GM19025 (cell line): ENCODE measurements at regions not wholly inside any gene's neighbourhood (a gene's known extent, or its start where the extent isn't known, plus 50 kb on each side); places are given as distances from the start of the nearest gene placed in this dataset.

ENCODE experiments used
- ATAC-seq: cut with Tn5 transposase; IDR thresholded peaks from one replicate; pipeline ENCODE4 v1.9.1; 2021; ENCODE audit warnings: mild to moderate bottlenecking, low read depth, moderate library complexity; ENCODE audit not compliant: unreplicated experiment

DNA sequence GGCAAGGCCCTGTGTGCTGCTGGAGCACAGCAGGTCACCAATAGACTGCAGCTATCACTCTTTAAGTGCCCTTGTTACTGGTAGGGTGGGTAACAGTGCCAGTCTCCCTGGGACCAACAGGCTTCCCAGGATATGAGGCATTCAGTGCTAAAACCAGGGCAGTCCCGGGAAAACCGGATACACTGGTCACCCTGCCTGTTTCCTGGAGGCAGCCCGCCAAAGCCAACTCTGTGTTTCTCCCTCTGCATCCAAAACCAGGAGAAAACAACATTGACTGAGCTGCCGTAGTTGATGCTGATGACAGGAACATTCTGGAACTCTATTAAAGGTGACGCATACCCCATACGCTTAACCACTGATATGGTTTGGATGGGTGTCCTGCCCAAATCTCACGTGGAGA is 149.1 kb downstream of the SHANK2 start:
- no peak for ATAC-seq

GRCh38 chr11:71102251-71102995 is 150.0 kb downstream of the SHANK2 start:
- no peak for ATAC-seq

DNA sequence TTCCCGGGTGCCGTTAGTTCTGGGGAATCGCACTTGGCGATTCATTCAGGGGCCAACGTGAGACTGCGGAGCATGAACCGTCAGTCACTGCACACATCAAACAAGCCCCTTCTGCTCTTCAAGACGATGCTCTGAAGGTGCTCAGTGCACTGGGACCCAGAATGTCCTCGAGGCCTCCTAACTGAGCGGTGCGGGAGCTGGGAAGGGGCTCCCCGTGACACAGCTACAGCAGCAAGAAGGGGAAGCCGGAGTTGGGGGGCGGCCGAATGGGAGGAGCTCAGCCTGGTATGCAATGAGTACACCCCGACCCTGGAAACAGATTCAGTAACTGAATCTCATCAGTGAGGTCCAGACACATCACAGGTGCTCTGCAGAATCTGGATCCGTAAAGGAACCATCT is 150.8 kb downstream of the SHANK2 start:
- no peak for ATAC-seq

DNA sequence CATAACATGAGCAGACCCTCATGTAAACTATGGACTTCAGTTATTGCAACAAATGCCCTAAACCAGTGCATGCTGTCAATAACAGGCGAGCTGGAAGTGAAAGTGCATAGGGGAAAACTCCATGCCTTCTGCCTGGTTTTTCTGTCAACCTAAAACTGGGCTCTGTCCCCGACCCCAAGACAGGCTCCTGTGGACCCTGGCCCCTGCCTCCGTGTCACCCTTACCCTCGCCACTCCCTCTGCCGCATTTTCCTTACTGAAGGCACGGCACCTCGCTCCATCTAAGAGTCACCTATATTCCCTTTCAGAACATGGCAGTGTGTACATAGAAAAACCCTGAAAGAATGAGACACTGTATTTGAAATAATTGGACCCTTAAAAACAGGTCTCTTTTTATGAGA is 151.3 kb downstream of the SHANK2 start:
- ATAC-seq, result no peak

- ATAC-seq, result no peak
These were observed 153.6 kb downstream of the SHANK2 start for GRCh38 chr11:71098776-71099175.

GRCh38 chr11:71097506-71098240 is 154.7 kb downstream of the SHANK2 start:
- no peak for ATAC-seq

- ATAC-seq, result no peak
These were observed 155.5 kb downstream of the SHANK2 start for GRCh38 chr11:71096751-71097388.

DNA sequence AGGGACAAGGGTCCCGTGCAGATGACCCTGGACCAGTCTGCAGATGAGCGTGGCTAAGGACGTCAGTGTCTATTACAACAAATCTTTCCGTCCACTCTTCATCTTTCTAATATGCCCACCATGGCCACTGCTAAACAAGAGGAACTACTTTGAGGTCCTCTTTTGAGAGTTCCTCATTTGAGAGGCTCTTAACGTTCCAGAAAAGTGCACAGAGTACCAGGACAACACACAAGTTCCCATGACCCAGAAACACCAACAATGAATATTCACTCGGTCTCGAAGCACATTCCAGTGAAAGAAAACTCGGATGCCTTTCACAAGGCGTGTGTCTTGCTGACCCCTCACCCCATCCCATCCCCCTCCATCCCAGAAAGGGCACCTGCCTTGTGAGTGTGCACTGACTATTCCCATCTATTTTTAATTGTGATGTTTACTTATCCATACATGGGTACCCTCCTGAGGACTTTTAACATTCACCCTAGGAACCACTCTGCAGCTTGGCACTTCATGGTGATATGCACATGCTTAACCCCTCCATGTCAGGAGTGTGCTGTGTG is 157.0 kb downstream of the SHANK2 start:
- no peak for ATAC-seq

GRCh38 chr11:71094296-71095077 is 157.9 kb downstream of the SHANK2 start:
- no peak for ATAC-seq

DNA sequence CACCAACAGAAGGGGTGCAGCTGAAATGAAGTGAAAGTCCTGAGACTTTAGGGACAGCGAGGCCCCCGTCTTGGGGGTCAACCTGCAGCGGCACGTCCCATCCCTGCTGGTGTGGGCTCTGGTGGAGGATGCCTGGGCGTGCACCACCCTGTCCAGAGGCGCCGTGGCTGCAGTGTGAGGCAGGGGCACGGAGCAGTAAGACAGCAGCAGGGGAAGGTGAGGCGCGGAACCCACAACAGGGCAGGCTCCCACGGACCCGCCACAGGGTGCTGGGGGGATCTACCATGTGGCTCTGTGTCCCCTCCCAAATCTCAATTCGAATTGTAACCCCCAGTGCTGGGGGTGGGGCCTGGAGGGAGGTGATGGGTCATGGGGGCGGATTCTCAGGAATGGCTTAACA is 158.6 kb downstream of the SHANK2 start:
- ATAC-seq, result no peak

- no peak for ATAC-seq
These were observed 160.7 kb downstream of the SHANK2 start for GRCh38 chr11:71091506-71092265.

GRCh38 chr11:71089571-71089970 is 162.8 kb downstream of the SHANK2 start:
- ATAC-seq, result no peak

GRCh38 chr11:71088314-71089215 is 163.8 kb downstream of the SHANK2 start:
- ATAC-seq, result peak; percentile 53

DNA sequence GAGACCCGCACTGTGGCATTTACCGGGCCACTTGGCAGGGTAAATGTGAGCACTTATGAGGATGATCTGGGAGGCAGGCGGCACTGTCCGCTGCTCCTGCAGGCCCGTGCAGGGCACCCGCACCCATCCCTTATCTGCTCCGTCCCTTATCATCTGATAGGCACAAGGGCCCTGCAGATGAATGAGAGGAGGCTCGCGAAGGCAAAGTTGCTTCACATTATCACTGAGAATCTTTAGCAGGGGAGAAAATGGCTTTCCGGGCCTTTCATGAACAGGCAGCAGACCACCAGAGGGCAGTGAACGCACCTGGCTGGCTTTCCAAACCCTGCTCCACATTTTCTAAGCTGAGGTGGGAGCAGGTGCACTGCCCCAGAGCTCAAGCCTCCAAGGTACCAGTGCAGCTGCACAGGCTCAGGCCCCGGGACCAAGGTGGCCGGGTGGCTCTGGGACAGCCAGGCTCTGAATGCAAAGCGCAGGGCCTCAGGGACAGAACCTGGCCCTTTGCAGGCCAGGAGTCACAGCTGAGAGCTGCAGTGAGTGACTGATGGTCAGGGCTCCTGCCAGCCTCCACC is 165.6 kb downstream of the SHANK2 start:
- no peak for ATAC-seq

DNA sequence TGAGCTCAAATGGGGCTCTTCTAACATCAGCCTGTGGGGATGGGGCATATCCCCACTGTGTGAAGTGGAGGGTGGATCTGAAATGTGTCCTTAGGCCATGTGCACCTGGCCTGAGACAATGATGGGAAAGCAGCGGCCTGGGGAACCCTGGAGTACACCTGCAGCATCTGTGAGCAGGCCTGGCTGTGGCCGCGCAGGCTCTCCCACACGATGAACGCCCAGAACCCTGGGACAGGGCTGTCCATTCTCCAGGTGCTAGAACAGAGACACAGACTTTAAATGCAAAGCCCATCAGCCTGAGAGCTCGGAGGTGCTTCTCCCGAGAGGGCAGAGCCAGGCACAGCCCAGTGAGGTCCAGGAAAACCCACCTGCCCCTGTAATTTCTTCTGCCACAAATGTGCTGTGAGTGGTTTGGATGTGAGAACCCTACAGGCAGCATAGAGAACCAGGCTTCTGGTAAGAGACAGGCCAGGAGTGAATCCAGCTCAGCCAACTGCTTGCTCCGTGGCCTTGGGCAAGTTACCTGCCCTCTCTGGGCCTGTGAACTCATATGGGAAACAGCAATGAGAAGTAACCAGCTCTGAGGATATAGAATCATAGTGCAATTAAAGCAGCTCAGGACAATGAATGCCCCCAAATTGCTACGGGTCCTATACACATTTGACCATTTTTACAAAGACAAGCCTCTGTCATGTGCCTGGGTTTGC is 167.9 kb downstream of the SHANK2 start:
- ATAC-seq, result no peak

GRCh38 chr11:71083105-71083504 is 169.3 kb downstream of the SHANK2 start:
- no peak for ATAC-seq

GRCh38 chr11:71082454-71082853 is 169.9 kb downstream of the SHANK2 start:
- no peak for ATAC-seq

DNA sequence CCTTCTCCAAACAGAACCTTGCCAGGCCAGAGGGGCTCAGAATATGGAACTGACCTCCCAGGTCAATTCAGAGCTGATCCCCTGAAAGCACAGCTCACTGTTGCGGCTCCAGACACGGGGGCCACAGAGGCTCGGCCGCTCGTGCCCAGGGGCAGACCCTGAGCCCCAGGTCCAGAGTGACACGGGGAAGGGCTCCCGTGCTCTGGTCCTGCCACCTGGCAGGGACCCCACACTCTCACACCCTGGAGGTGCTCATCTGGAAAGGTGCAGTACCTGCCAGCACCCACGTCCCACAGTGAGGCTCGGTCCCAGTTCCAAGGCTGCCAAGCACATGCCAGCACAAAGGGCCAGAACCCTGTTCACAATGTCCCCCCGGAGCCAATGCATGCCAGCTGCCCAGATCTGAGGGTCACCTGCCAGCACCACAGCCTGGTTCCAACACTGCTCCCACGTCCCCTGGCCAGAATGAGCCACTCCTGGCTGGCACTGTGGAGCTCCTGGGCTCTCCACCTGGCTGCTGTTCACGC is 170.6 kb downstream of the SHANK2 start:
- no peak for ATAC-seq
